ENCODE measurements at regions not wholly inside any gene's neighbourhood (a gene's known extent, or its start where the extent isn't known, plus 50 kb on each side); places are given as distances from the start of the nearest gene placed in this dataset.

DNA sequence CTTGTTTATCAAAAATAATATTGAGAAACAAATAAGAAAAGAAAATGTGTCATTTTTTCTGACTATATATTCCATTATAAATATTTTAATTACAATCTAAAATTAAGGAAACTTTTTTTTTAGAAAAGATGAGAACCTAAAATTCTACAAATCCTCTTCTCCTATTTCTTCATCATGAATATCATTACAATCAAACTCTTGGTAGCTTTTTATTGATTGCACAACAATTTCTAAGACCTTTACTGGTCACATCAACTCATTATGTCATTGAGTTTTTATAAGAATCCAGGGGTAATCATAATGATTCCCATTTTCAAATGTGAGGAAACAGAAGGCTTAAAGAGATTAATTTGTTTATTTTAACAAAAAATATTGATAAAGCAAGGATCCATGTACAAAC, 841.0 kb downstream of the FRK start:
- Histone ChIP-seq H3K9ac (ENCODE audit: low read length) (no peak overlapping the region), H2BK12ac (ENCODE audit: low read length) (no peak overlapping the region), H4K12ac (ENCODE audit: low read depth, low read length) (no peak overlapping the region), H3K4me1 (ENCODE audit: control insufficient read depth in 1 of 2, insufficient read depth in 2 of 2, low read length in 2 of 2) (no peaks in the 10 kb centered on the region), H3K27ac (ENCODE audit: low read depth, low read length) (no peak overlapping the region), H2BK5ac (ENCODE audit: low read depth, low read length, poor library complexity) (no peak overlapping the region), H3K4ac (ENCODE audit: low read depth, low read length) (no peak overlapping the region), H3K79me2 (ENCODE audit: control insufficient read depth, insufficient read depth, low read length, poor library complexity) (no peaks in the 10 kb centered on the region), H2AFZ (ENCODE audit: insufficient read depth, low read length, poor library complexity) (no peak overlapping the region), H3K4me2 (ENCODE audit: low read length) (no peak overlapping the region), H3K18ac (ENCODE audit: low read length) (no peak overlapping the region), H3K14ac (ENCODE audit: low read length) (no peak overlapping the region), H3K4me3 (ENCODE audit: low read depth, low read length) (no peak overlapping the region), H3K9me3 (ENCODE audit: insufficient read depth, low read depth, low read length) (peaks cover 5% of the 10 kb centered on the region), H3K79me1 (ENCODE audit: low read length) (no peaks in the 10 kb centered on the region), H3K23ac (ENCODE audit: low read length) (no peak overlapping the region), H2AK5ac (ENCODE audit: low read length) (no peak overlapping the region), H4K8ac (ENCODE audit: low read depth, low read length) (no peak overlapping the region), H2BK120ac (ENCODE audit: insufficient read depth, low read length, poor library complexity) (no peak overlapping the region), H3K27me3 (ENCODE audit: insufficient read depth, low read length) (no peaks in the 10 kb centered on the region), H3K36me3 (ENCODE audit: control insufficient read depth in 1 of 2, insufficient read depth in 2 of 2, low read length in 2 of 2) (no peaks in the 10 kb centered on the region), H4K91ac (ENCODE audit: low read depth, low read length) (no peak overlapping the region)
- no peak for DNase-seq

DNA sequence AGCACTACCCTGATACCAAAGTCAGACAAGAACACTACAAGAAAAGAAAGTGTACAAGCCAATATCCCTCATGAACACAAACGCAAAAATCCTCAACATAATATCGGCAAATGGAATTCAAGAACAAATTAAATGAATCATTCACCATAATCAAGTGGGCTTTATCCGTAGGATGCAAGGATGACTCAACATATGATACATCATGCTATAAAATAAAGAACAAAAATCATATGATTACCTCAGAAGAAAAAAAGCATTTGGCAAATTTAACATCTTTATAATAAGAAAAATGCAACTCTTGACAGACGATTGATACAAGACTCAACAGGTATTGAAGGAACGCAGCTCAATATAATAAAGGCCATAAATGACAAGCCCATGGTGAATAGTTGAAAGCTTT, 843.9 kb downstream of the FRK start:
- no CpG with 5 or more reads among the region's 5 CpGs for WGBS (ENCODE audit: extremely low coverage, insufficient coverage, insufficient read length)
- H3K14ac ChIP-seq (ENCODE audit: low read length) = no peak overlapping the region

DNA sequence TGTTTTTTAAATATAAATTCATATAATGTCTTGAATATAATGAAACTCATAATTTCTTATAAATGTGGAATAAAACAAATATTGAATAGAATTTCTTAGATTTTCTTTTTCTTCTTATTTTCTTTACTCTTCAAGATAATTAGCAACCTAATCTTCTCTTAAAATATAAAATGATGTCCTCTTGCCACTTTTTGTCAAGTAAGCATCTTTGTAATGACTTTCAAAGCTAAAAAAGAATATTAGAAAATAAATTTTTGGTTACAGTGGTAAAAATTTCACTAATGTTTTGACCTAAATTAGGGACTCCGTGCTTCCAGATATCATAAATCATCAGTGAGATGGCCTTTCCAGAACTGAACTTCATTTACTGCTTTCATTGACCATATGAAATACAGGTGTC, 846.4 kb downstream of the FRK start:
- Histone ChIP-seq H4K8ac (ENCODE audit: low read depth, low read length) (no peak overlapping the region), H3K9me3 (ENCODE audit: insufficient read depth, low read depth, low read length) (no peaks in the 10 kb centered on the region), H3K79me2 (ENCODE audit: control insufficient read depth, insufficient read depth, low read length, poor library complexity) (no peaks in the 10 kb centered on the region), H2BK12ac (ENCODE audit: low read length) (no peak overlapping the region), H3K4ac (ENCODE audit: low read depth, low read length) (no peak overlapping the region), H2AK5ac (ENCODE audit: low read length) (no peak overlapping the region), H3K4me3 (ENCODE audit: low read depth, low read length) (no peak overlapping the region), H3K27ac (ENCODE audit: low read depth, low read length) (no peak overlapping the region), H3K14ac (ENCODE audit: low read length) (no peak overlapping the region), H3K4me1 (ENCODE audit: control insufficient read depth in 1 of 2, insufficient read depth in 2 of 2, low read length in 2 of 2) (no peaks in the 10 kb centered on the region), H4K91ac (ENCODE audit: low read depth, low read length) (no peak overlapping the region), H3K9ac (ENCODE audit: low read length) (no peak overlapping the region), H3K23ac (ENCODE audit: low read length) (no peak overlapping the region), H2BK5ac (ENCODE audit: low read depth, low read length, poor library complexity) (no peak overlapping the region), H2AFZ (ENCODE audit: insufficient read depth, low read length, poor library complexity) (no peak overlapping the region), H4K12ac (ENCODE audit: low read depth, low read length) (no peak overlapping the region), H3K79me1 (ENCODE audit: low read length) (no peaks in the 10 kb centered on the region), H3K27me3 (ENCODE audit: insufficient read depth, low read length) (no peaks in the 10 kb centered on the region), H3K18ac (ENCODE audit: low read length) (no peak overlapping the region), H3K36me3 (ENCODE audit: control insufficient read depth in 1 of 2, insufficient read depth in 2 of 2, low read length in 2 of 2) (no peaks in the 10 kb centered on the region), H3K4me2 (ENCODE audit: low read length) (no peak overlapping the region), H2BK120ac (ENCODE audit: insufficient read depth, low read length, poor library complexity) (no peak overlapping the region)
- WGBS (ENCODE audit: extremely low coverage, insufficient coverage, insufficient read length) = no CpG with 5 or more reads among the region's 1 CpG
- DNase-seq = no peak

More for the DNA sequence above, 843.9 kb downstream of the FRK start:
- Histone ChIP-seq H3K23ac (ENCODE audit: low read length) (no peak overlapping the region), H3K36me3 (ENCODE audit: control insufficient read depth in 1 of 2, insufficient read depth in 2 of 2, low read length in 2 of 2) (no peaks in the 10 kb centered on the region), H3K27ac (ENCODE audit: low read depth, low read length) (no peak overlapping the region), H3K4me2 (ENCODE audit: low read length) (no peak overlapping the region), H2AK5ac (ENCODE audit: low read length) (no peak overlapping the region), H3K4me1 (ENCODE audit: control insufficient read depth in 1 of 2, insufficient read depth in 2 of 2, low read length in 2 of 2) (no peaks in the 10 kb centered on the region), H2AFZ (ENCODE audit: insufficient read depth, low read length, poor library complexity) (no peak overlapping the region), H3K18ac (ENCODE audit: low read length) (no peak overlapping the region), H4K8ac (ENCODE audit: low read depth, low read length) (no peak overlapping the region), H3K79me2 (ENCODE audit: control insufficient read depth, insufficient read depth, low read length, poor library complexity) (no peaks in the 10 kb centered on the region), H2BK12ac (ENCODE audit: low read length) (no peak overlapping the region), H4K91ac (ENCODE audit: low read depth, low read length) (no peak overlapping the region), H3K4ac (ENCODE audit: low read depth, low read length) (no peak overlapping the region), H3K27me3 (ENCODE audit: insufficient read depth, low read length) (no peaks in the 10 kb centered on the region), H3K4me3 (ENCODE audit: low read depth, low read length) (no peak overlapping the region), H2BK5ac (ENCODE audit: low read depth, low read length, poor library complexity) (no peak overlapping the region), H3K9me3 (ENCODE audit: insufficient read depth, low read depth, low read length) (no peaks in the 10 kb centered on the region), H3K9ac (ENCODE audit: low read length) (no peak overlapping the region), H3K79me1 (ENCODE audit: low read length) (no peaks in the 10 kb centered on the region), H4K12ac (ENCODE audit: low read depth, low read length) (no peak overlapping the region), H2BK120ac (ENCODE audit: insufficient read depth, low read length, poor library complexity) (no peak overlapping the region)
- no peak for DNase-seq

DNA sequence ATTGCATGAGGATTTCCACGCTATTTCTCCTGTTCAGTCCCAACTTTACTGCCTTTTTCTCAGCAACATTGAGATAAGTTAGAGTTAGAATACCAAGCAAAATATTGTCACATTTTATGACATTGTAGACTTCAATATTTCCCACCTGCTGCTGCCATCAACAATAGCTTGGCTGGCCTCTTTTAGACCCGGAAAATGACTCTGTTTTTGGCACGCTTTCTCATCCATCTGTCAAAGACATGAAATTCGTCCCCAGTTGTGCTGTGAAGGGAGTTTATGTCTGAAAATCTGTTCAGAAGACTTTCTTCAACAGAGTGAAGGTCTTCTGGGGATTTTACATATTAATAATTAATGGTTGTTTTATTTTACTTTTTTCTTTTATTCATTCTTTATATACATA, 857.3 kb downstream of the FRK start:
- DNase-seq = no peak
- Histone ChIP-seq H3K4me1 (ENCODE audit: control insufficient read depth in 1 of 2, insufficient read depth in 2 of 2, low read length in 2 of 2) (no peaks in the 10 kb centered on the region), H2AK5ac (ENCODE audit: low read length) (no peak overlapping the region), H3K4ac (ENCODE audit: low read depth, low read length) (no peak overlapping the region), H3K36me3 (ENCODE audit: control insufficient read depth in 1 of 2, insufficient read depth in 2 of 2, low read length in 2 of 2) (no peaks in the 10 kb centered on the region), H2BK5ac (ENCODE audit: low read depth, low read length, poor library complexity) (no peak overlapping the region), H3K79me2 (ENCODE audit: control insufficient read depth, insufficient read depth, low read length, poor library complexity) (no peaks in the 10 kb centered on the region), H3K9me3 (ENCODE audit: insufficient read depth, low read depth, low read length) (peaks cover 2% of the 10 kb centered on the region), H4K91ac (ENCODE audit: low read depth, low read length) (no peak overlapping the region), H3K14ac (ENCODE audit: low read length) (no peak overlapping the region), H3K9ac (ENCODE audit: low read length) (no peak overlapping the region), H4K8ac (ENCODE audit: low read depth, low read length) (no peak overlapping the region), H2BK120ac (ENCODE audit: insufficient read depth, low read length, poor library complexity) (no peak overlapping the region), H2AFZ (ENCODE audit: insufficient read depth, low read length, poor library complexity) (no peak overlapping the region), H3K23ac (ENCODE audit: low read length) (no peak overlapping the region), H2BK12ac (ENCODE audit: low read length) (no peak overlapping the region), H3K4me3 (ENCODE audit: low read depth, low read length) (no peak overlapping the region), H3K18ac (ENCODE audit: low read length) (no peak overlapping the region), H3K27ac (ENCODE audit: low read depth, low read length) (no peak overlapping the region), H3K4me2 (ENCODE audit: low read length) (no peak overlapping the region), H3K27me3 (ENCODE audit: insufficient read depth, low read length) (no peaks in the 10 kb centered on the region), H3K79me1 (ENCODE audit: low read length) (no peaks in the 10 kb centered on the region), H4K12ac (ENCODE audit: low read depth, low read length) (no peak overlapping the region)
- no CpG with 5 or more reads among the region's 4 CpGs for WGBS (ENCODE audit: extremely low coverage, insufficient coverage, insufficient read length)
